Breast epithelium (tissue), 4 donors: ENCODE measurements at regions not wholly inside any gene's neighbourhood (a gene's known extent, or its start where the extent isn't known, plus 50 kb on each side); places are given as distances from the start of the nearest gene placed in this dataset.

ENCODE experiments used
- DNase-seq, 2 donors: peaks; one replicate each; pipeline ENCODE4 v3.0.0-alpha.2; 2019; ENCODE audit warnings: low spot score in 2 of 2
- H3K27ac ChIP-seq, 2 donors: fragments of 200-600 bp; sonication (generic) in 1 of 2; one replicate each; pipeline ENCODE4 v1.5.1; 2016 to 2019; ENCODE audit warnings: mild to moderate bottlenecking in 1 of 2
- H3K27me3 ChIP-seq, 2 donors: fragments of 200-600 bp; sonication (generic) in 1 of 2; one replicate each; pipeline versions ENCODE4 v1.5.1 to v1.6.0; 2017 to 2019; ENCODE audit warnings: control low read depth in 1 of 2, mild to moderate bottlenecking in 1 of 2
- H3K36me3 ChIP-seq: fragments of 200-600 bp; one replicate; pipeline ENCODE4 v1.5.1; 2019
- H3K4me1 ChIP-seq, 2 donors: fragments of 200-600 bp; sonication (generic); one replicate each; pipeline ENCODE4 v1.5.1; 2016 to 2019; ENCODE audit warnings: control low read depth in 1 of 2
- H3K4me3 ChIP-seq, 3 donors: fragments of 200-600 bp; sonication (generic); 1 replicate in 2 of 3; 2 replicates in 1 of 3; pipeline ENCODE4 v1.5.1; 2016 to 2019; ENCODE audit warnings: mild to moderate bottlenecking in 3 of 3, moderate library complexity in 2 of 3
- H3K9me3 ChIP-seq, 2 donors: fragments of 200-600 bp; sonication (generic) in 1 of 2; one replicate each; pipeline ENCODE4 v1.5.1; 2016 to 2019; ENCODE audit warnings: control low read depth in 1 of 2
- POLR2A ChIP-seq: fragments of 450-650 bp; IDR thresholded peaks from one replicate; pipeline ENCODE4 v1.6.1; 2016; ENCODE audit warnings: antibody characterized with exemption, mild to moderate bottlenecking, moderate library complexity
- POLR2AphosphoS5 ChIP-seq, 3 donors: sonication (generic); formaldehyde crosslinking; IDR thresholded peaks; one replicate each; pipeline ENCODE4 v1.6.1; 2017; ENCODE audit warnings: antibody characterized with exemption in 3 of 3
- intact Hi-C: fragments of 100-400 bp; cut with DNase I; formaldehyde crosslinking; loops from one replicate; pipeline ENCODE4 v1.15.1; 2023; ENCODE audit warnings: low total_unique reads
- TF ChIP-seq, protein P1 (sequence below), 3 donors: fragments of 450-650 bp; IDR thresholded peaks; one replicate each; pipeline ENCODE4 v1.5.1; 2016 to 2017; ENCODE audit warnings: antibody characterized with exemption in 3 of 3, mild to moderate bottlenecking in 3 of 3, moderate library complexity in 3 of 3

DNA sequence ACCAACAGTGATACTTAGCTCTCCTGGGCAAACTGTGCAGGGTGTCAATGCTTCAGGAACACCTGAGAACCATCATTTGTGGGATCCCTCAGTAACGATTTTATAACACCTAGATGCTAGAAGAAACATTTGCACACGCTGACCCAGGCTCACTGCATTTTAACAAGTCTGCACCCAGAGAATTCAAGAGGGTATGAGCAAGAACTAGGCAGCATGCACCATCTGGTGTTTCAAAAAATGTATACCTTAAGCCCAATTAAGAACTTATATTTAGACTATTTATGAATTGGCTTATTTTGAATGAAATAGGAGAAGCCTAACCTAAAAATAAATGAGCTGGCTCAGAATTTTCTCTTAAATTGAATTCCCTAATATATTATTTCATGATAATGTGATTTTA lies 400.5 kb downstream of the GPATCH2 start:
- Histone ChIP-seq H3K36me3 (no peaks in the 10 kb centered on the region), H3K4me3 (no peak overlapping the region), H3K9me3 (no peaks in the 10 kb centered on the region), H3K4me1 (no peaks in the 10 kb centered on the region), H3K27ac (no peak overlapping the region), H3K27me3 (no peaks in the 10 kb centered on the region)
- no peak for TF ChIP-seq POLR2A
- TF ChIP-seq, protein P1, sequence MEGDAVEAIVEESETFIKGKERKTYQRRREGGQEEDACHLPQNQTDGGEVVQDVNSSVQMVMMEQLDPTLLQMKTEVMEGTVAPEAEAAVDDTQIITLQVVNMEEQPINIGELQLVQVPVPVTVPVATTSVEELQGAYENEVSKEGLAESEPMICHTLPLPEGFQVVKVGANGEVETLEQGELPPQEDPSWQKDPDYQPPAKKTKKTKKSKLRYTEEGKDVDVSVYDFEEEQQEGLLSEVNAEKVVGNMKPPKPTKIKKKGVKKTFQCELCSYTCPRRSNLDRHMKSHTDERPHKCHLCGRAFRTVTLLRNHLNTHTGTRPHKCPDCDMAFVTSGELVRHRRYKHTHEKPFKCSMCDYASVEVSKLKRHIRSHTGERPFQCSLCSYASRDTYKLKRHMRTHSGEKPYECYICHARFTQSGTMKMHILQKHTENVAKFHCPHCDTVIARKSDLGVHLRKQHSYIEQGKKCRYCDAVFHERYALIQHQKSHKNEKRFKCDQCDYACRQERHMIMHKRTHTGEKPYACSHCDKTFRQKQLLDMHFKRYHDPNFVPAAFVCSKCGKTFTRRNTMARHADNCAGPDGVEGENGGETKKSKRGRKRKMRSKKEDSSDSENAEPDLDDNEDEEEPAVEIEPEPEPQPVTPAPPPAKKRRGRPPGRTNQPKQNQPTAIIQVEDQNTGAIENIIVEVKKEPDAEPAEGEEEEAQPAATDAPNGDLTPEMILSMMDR (IDR thresholded peaks at IDR 0.05) = no peak
- intact Hi-C loops = no loop called here
- DNase-seq = no peak

DNA sequence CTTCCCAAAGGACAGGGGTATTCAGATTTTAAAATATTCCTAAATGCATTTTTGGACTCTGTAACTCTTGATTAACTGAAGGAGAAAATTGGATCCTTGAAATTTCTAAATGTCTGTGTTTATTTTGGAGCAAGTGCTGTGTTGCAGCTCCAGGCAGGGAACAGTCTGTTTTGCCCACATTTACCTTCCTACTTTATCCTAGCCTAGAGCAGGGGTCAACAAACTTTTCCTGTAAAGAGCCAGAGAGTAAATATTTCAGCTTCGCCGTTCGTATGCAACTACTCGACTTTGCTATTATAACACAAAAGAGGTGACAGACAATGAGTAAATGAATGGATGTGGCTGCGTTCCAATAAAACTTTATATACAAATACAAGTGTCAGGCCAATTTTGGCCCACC lies 402.2 kb downstream of the GPATCH2 start:
- Histone ChIP-seq H3K9me3 (no peaks in the 10 kb centered on the region), H3K4me1 (no peaks in the 10 kb centered on the region), H3K27me3 (no peaks in the 10 kb centered on the region), H3K4me3 (no peak overlapping the region), H3K27ac (no peak overlapping the region), H3K36me3 (no peaks in the 10 kb centered on the region)
- DNase-seq = no peak
- intact Hi-C loops = no loop called here
- TF ChIP-seq POLR2A (no peak), POLR2AphosphoS5 (IDR thresholded peaks at IDR 0.05) (no peak)
- TF ChIP-seq, protein P1 (IDR thresholded peaks at IDR 0.05) = no peak

DNA sequence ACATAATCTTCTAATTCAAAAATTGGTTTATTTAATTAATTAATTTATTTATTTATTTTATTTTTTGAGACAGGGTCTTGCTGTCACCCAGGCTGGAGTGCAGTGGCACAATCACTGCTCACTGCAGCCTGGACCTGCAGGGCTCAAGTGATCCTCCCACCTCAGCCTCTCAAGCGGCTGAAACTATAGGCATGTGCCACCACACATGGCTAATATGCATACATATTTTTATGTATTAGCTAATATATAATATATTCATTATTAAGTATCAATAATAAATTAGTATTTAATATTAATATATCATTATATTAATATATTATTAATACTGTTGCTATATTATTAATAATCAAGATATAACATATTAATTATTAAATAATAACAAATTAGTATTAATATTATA lies 406.7 kb downstream of the GPATCH2 start:
- TF ChIP-seq POLR2AphosphoS5 (IDR thresholded peaks at IDR 0.05) (no peak), POLR2A (no peak)
- TF ChIP-seq, protein P1 (IDR thresholded peaks at IDR 0.05) = no peak
- Histone ChIP-seq H3K36me3 (no peaks in the 10 kb centered on the region), H3K4me1 (no peaks in the 10 kb centered on the region), H3K27me3 (no peaks in the 10 kb centered on the region), H3K9me3 (no peaks in the 10 kb centered on the region), H3K27ac (no peak overlapping the region), H3K4me3 (no peak overlapping the region)
- no peak for DNase-seq
- intact Hi-C loops = no loop called here

DNA sequence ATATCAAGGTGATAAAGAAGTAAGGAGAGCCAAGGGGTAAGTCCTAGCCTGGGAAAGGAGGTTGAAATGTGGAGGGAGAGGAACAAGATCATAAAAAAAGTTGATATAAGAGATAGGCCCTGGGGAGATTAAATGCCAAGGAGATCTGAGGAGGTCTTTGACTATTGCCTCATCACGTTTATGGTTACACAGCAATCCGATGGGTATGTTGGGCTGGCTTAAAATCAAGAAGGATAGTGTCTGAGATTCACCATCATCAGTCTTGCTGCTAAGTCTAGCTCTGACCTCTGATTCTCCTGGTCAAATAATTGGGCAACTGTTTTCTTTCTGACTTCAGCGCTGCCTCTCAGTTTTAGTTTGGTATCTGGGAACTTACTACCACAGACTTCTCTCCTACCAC lies 416.3 kb downstream of the GPATCH2 start:
- Histone ChIP-seq H3K36me3 (no peaks in the 10 kb centered on the region), H3K4me1 (no peaks in the 10 kb centered on the region), H3K4me3 (no peak overlapping the region), H3K27ac (no peak overlapping the region), H3K9me3 (no peaks in the 10 kb centered on the region), H3K27me3 (no peaks in the 10 kb centered on the region)
- DNase-seq = no peak
- intact Hi-C loops = loop anchor here (5.0 kb wide), 1 partner anchor 883 kb away; no protein-coding TSS in a partner anchor
- TF ChIP-seq, protein P1 (IDR thresholded peaks at IDR 0.05) = no peak
- no peak for TF ChIP-seq POLR2A

DNA sequence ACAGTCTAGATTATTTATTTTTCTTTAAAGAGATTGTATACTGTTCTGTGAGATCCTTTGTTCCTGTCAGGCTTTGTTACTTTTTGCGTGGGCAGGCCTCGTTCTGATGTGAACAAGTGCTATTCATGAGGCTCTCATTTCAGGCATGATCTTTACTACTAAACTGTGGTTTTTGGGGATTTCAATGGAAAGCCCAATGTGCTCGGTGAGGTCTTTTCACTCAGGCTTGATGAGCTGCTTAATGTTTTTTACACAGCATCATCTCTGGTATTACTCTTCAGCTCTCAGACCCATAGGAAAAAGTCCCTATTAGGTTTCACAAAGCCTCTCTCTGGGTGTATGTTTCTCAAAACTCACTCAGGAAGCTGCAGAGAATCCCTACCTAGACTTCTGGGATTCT lies 419.4 kb downstream of the GPATCH2 start:
- no peaks in the 10 kb centered on the region for H3K27me3 ChIP-seq
- H3K27ac ChIP-seq = no peak overlapping the region
- no peaks in the 10 kb centered on the region for H3K4me1 ChIP-seq
- intact Hi-C loops = loop anchor here (5.0 kb wide), 1 partner anchor 886 kb away; no protein-coding TSS in a partner anchor
- no peak overlapping the region for H3K4me3 ChIP-seq
- no peak for TF ChIP-seq POLR2AphosphoS5 (IDR thresholded peaks at IDR 0.05)
- TF ChIP-seq, protein P1 (IDR thresholded peaks at IDR 0.05) = no peak
- no peak for TF ChIP-seq POLR2A
- DNase-seq = no peak
- H3K36me3 ChIP-seq = no peaks in the 10 kb centered on the region
- peaks cover 0 to 5% of the 10 kb centered on the region in 2 donors for H3K9me3 ChIP-seq
